HG03064 (cell line): ENCODE measurements at regions not wholly inside any gene's neighbourhood (a gene's known extent, or its start where the extent isn't known, plus 50 kb on each side); places are given as distances from the start of the nearest gene placed in this dataset.
"Not testable (repeated sequence)": the region's sequence is repeated elsewhere in the genome, so short reads cannot be mapped to it uniquely, and the experiment has no call there.

Experiments
- ATAC-seq: cut with Tn5 transposase; IDR thresholded peaks from one replicate; pipeline ENCODE4 v1.9.1; 2021; ENCODE audit warnings: low read depth; ENCODE audit not compliant: unreplicated experiment

DNA sequence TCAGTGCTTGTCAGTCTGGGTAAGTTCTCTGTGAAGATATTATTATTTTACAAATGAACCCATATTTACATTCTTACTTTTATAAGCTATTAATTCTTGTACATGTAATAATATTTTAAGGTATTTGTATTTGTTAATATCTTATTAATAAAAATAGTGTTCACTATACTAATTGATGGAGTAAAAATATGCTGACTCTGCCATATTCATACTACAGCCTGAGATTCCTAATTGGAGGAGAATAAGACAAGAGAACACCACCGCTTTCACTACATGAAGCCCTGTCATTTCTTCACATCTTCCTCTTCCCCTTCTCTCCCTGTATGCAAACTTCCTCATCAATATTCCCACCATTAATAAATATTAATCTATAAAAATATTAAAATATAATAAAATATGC lies 167.6 kb upstream of the TUSC1 start:
- no peak for ATAC-seq

DNA sequence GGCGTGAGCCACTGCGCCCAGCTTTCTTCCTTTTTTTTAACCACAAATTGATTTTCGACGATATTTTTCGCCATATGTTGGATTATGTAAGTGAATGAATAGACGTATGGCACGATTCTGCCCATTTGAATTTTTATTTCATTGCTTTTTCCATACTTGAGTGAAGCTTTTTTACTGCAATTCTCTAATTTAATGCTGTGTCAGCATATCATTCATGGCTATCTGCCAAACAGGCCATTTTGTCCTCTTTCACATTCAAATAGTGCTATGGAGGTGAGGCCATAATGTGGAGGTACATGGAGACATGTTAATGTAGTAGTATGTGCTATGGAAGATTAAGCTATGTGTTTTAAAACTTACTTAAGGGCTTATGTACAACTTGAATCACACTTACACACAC lies 152.1 kb upstream of the TUSC1 start:
- no peak for ATAC-seq

DNA sequence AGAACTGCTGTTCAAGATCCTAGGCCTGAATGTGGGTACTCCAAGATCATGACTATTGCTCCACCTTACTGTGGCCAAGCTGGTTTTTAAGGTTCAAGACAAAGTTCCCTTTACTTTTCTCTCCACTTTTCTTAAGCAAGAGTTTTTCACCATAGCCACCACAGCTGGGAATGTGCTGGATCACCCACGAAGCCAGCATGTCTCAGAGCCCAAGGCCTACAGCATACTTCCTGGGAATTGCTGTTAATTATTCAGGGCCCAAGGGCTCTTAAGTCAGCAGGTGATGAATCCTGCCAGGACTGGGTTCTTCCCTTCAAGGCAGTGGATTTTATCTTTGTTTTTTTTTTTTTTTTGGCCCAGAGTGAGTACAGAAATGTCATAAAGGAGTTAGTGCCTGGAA lies 149.4 kb upstream of the TUSC1 start:
- no peak for ATAC-seq

DNA sequence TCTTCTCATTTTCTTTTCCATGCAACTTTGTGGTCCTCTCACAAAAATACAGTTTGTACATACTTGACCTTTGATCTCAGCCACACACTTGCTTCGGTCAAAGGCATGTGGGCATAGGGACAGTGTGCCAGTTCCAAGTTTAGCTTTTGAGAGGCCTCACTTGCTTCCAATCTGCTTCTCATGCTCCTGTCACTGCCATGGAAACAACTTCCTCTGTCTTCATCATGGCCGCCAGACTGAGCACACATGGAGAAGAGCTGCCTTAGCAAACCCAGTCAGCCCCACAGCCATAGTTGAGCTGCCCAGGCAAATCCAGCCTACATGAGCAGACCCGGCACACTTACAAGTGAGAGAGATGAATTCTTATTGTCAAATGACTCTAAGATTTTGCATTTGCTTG lies 138.2 kb upstream of the TUSC1 start:
- ATAC-seq = no peak

DNA sequence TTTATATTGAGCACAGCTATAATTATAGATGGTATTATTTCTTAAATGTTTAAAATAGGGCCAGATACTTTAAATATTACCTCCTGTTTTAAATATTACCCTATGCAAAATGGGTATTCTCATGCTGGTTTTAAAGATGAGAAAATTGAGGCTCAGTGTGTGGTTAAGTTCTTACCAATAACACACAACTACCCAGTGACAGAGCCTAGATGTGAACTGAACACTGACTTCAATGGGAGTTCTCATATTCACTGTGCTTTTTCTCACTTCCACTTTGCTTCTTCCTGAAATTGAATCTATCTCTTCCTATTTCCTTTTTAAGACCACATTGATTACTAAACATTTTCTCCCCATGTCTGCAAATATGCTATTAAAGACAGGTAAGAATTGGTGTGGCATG lies 135.8 kb upstream of the TUSC1 start:
- ATAC-seq = no peak

DNA sequence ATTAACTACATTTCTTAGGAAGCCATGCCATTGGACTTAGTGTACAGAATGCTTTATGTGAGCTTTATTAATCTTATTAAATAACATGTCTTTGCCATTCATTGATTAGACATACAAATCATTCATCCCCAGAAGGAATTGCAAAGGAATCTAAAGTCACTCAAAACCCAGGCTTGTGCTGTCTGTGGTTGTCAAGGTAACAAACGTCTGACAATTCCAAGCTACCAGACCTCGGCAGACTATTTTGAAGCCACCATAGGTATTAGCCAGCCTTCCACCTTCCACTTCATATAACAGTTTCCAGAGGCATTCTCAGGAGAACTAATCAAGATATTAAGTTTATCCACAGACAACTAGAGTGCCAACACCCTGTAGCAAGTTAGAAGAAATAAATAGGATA lies 135.2 kb upstream of the TUSC1 start:
- no peak for ATAC-seq

DNA sequence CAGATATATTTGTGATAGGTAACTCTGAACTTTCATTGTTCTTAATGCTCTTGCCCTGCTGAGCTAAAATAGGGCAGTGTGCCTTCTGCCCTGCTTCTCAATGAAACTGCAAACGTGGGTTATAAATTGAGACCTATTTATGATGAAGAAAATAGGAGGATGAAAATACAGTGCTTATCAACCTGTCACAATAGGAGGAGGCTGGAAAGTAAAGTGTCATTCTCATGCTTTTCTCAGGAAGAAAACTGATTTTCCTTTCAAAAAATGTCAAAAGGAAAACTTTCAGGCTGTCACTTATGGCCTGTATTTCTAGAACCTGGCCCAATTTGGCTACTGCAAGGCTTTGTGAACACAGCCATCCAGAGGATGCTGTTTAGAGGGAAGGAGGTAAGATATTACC lies 130.3 kb upstream of the TUSC1 start:
- no peak for ATAC-seq

DNA sequence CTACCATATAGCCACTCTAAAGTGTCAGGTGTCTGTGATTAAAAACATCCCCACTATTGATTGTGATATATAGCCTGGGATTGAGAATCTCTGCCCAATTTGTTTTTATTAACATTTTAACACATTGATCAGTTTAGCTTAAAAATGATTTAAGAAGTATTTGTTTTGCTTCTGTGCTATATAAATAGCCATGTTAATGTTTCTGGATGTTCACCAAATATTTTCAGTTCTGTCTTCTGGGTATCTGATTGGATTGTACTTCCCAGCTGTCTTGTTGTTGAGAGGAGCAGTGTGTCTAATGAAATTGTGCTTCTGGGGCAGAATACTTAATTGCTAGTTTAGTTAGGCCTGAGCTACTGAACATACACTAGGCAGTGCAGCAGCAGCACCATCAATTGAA lies 126.6 kb upstream of the TUSC1 start:
- ATAC-seq = no peak

DNA sequence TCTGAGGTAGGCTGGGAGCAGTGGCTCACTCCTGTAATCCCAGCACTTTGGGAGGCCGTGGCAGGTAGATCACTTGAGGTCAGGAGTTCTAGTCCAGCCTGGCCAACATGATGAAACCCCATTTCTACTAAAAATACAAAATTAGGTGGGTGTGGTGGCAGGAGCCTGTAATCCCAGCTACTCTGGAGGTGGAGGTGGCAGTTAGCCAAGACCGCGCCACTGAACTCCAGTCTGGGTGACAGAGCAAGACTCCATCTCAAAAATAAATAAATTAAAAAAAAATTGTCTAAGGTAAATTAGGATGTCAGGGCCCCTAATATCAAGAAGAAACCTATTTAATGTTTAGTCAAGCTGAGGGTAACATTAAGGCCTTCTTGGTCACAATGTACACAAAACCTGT lies 123.7 kb upstream of the TUSC1 start:
- ATAC-seq = not testable (repeated sequence)

DNA sequence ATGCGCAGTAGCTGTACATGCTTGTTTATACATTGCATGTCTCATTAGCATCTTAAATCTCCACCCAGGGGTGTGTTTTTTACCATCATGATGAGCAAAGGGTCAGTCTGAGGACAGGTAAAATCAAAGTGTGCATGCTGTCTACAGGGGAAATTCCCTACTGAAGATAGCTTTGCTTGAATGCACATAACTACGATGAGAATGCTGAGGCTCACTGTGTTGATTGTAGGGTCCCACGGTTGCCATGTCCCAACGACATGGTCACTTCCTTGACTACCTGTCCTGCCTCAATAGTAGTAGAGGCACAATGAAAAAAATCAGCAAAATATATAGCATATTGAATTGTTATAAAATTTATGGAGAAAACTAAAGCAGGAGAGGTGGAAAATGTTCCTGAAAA lies 95.6 kb upstream of the TUSC1 start:
- ATAC-seq = no peak

DNA sequence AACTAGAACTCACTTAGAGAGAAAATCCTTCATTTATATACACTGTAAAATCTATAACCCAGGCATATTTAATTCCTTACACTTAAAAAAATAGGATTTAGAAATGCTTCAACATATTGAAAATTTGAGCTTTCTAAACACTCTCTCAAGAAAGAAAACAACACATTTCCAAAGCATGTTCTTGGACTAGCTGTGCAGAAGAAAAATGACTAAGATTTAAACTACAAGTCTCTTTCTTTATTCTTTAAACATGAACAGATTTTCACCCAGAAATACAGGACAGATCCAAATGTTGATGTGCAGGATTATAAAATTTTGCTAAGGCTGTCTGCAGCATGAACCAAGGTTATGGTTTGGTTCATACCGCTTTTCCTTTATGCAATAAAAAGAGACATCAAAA lies 77.7 kb upstream of the TUSC1 start:
- no peak for ATAC-seq

DNA sequence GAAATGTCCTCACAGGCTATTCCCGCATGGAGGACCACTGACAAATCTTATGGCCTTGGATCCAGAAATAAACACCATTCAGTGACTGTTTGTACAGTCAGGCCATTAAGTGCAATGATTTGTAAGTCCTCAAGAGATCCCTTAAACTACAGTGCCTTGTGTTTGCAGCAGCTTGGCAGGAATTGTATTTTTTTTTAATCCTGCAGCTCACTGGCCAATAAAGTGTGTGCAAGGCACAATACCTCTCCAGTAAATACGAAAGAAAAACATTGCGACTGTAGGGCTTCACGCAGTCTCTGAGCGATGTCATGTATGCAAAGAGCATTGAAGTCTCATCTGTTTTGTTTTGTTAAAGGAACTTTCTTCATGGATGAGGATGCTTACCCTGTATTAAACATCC lies 74.2 kb upstream of the TUSC1 start:
- no peak for ATAC-seq

DNA sequence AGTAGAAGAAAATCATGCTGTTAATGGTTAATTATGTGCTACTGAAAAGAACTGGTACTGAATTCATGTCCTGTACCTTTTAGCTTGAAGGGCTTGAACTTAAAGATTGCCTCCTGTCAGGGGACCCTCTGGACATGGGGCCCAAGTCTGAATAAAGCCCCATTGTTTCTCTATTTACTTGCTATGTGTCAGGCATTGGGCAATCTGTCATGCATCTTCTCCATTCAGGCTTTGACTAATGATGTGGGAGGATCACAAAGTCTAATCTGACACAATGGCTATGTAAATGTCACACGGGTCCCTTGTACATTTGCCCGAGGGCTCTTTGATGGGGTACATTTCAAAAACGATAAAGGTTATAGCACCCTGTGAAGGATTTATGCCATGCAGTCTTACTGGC lies 64.0 kb upstream of the TUSC1 start:
- ATAC-seq = no peak

DNA sequence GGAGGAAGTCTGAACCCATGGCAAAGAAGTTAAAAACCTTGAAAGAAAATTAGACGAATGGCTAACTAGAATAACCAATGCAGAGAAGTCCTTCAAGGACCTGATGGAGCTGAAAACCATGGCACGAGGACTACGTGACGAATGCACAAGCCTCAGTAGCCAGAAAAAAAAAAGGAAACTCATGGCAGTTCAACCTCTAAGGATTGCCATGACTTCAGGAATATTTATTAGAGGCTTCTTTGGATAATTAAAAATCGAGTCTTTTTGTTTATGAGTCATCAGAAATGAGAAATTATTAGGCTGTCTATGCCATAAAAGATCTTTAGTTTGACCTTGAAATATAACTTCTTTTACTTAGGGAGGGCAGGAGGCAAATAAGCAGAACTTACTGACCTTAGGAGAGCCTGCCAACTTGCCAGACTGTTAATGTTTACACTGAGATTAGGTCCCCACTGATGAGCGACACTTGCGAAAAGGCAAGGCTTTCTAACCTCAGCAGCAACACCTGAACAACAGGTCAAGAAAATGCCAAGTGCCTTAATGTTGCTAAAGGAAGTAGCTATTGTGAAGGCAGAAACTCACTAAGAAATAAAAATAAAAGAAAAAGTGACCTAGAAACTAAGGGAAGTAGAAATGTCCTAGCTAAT lies 55.2 kb upstream of the TUSC1 start:
- no peak for ATAC-seq

DNA sequence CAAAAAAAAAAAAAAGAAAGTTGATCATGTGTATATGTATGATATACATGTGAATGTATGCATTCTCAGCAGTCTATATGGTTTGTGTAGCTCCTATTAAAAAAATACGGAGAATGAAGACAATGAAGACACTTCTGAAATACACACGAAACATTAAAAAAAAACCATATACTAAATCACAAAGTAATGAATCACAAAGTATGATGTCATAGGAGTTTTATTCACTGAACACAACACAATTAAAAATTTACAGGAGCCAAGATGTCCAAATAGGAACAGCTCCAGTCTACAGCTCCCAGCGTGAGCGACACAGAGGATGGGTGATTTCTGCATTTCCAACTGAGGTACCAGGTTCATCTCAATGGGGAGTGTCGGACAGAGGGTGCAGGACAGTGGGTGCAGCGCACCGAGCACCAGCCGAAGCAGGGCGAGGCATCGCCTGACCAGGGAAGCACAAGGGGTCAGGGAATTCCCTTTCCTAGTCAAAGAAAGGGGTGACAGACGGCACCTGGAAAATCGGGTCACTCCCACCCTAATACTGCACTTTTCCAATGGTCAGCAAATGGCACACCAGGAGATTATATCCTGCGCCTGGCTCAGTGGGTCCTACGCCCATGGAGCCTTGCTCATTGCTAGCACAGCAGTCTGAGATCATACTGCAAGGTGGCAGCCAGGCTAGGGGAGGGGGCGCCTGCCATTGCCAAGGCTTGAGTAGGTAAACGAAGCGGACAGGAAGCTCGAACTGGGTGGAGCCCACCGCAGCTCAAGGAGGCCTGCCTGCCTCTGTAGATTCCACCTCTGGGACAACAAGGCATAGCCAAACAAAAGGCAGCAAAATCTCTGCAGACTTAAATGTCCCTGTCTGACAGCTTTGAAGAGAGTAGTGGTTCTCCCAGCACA lies 53.9 kb upstream of the TUSC1 start:
- not testable (repeated sequence) for ATAC-seq
